Hematopoietic multipotent progenitor cell treated with erythropoietin and hydrocortisone succinate and interleukin-3 and kit ligand, for 4 days (in vitro differentiated cells): ENCODE measurements at regions not wholly inside any gene's neighbourhood (a gene's known extent, or its start where the extent isn't known, plus 50 kb on each side); places are given as distances from the start of the nearest gene placed in this dataset.

Experiments
- DNase-seq: peaks from one replicate; pipeline ENCODE4 v3.0.0-alpha.2; 2015

- no peak for DNase-seq
Observed at GRCh38 chr9:118215549-118215948, 511.3 kb downstream of the TLR4 start.

GRCh38 chr9:118222375-118222774 lies 518.2 kb downstream of the TLR4 start:
- DNase-seq, result no peak

DNA sequence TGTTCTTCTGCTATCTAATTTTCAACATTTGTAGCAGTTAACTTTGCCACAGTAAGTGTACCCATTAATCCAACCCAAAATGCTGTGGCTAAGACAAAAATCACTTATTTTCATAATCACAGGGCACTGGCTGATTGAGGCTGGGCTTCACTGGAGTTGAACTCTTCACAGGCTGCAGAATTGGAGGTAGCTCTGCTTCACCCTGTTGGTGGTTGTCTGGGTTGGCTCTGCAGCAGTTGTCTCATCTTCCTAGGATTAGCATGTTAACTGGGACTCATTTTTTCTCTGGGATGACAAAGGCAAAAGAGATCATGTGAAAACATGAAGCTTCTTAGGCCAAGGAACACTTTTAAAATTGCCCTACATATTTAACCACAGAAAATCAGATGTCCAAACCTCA lies 518.9 kb downstream of the TLR4 start:
- DNase-seq, result no peak

GRCh38 chr9:118230329-118230728 lies 526.1 kb downstream of the TLR4 start:
- DNase-seq, result peak; percentile 17

GRCh38 chr9:118236625-118237024 lies 532.4 kb downstream of the TLR4 start:
- no peak for DNase-seq

DNA sequence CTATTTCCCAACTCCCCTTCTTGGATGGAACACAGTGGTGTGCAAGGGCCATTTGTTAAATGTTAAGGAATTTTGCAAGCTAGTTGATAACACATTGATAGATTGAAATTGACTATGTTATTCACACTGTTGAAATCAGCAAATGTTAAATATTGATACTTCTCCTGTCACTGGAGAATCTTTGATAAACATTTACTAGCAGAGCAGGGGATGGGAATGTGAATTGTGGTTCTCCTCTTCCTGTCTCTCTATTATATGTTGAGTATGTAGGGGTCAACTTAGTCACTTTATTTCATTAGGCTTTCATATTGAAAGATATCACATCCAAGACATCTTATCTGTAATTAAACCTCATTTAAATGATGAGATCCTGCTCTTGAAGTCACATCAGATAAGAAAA lies 533.9 kb downstream of the TLR4 start:
- no peak for DNase-seq

GRCh38 chr9:118252027-118252426 lies 547.8 kb downstream of the TLR4 start:
- no peak for DNase-seq

DNA sequence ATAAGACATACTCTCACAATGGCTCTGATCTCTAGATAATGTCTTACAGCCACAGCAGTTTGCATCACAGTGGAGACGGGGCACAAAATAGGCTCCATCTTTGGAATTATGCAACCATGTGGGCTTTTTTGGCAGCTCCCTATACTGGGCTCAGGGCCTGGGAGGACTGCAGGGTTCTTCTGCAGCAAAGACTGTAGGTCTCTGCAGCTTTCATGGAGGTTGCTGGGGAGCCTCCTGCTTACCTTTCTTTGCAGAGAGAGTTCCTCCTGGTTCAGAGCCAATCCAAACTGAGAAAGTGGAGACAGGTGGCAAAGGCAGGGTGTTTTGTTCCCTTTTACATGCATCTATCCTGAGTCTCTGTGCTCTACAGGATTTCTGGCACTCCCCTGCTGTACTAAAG lies 558.0 kb downstream of the TLR4 start:
- no peak for DNase-seq

- no peak for DNase-seq
Observed at GRCh38 chr9:118263949-118264348, 559.7 kb downstream of the TLR4 start.

DNA sequence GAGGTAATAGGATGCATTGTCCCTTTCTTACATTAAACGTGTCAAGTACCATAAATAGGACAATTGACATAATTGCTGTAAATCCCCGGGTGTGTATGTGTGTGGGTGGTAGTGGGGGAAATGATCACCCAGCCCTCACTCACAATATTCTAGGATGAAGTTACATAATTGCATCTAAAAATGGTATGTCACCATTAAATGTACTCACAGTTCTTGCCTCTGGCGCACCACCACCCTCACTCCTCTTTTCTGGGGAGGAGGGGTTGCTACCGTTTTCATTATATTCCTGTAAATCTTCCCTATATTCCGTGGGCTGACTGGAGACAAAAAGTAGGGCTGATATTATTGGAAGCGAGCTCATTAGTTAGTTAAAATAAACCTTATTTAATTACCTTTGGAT lies 563.8 kb downstream of the TLR4 start:
- DNase-seq, result no peak

DNA sequence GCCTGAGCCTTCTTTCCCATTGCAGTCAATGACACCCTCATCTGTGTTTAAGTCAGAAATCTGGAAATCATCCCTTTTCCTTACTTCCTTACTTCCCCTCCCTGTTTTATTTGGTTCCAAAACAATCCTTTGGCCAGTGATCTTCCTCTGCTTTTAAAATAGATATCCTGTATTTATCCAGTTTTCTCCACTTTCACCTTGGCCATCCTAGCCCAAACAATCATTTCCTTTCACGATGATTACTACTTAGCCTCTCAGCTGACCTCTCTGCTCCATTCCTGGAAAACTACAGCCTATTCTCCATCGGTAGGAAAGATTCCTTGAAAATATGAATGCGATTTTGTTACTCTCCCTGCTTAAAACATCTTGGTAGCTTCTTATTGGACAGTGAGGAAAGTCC lies 565.4 kb downstream of the TLR4 start:
- no peak for DNase-seq

DNA sequence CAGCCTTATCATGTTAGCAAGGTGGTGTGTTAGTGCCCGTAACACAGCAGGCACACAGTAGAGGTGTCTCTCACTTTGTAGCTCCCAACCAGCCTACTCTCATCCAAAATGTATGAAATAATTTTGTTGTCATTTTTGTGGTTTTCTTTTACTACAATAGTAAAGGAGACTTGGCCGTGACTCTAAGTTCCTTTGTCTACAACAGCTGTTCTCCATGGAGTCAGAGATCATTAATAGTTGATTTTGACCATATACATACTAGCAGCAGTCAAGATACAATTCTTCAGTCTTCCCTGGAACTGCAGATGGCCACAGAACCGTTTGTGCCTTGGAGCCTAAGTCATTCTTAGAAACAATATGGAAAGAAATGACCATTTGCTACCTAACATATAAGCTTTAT lies 567.1 kb downstream of the TLR4 start:
- DNase-seq, result no peak

- no peak for DNase-seq
Observed at GRCh38 chr9:118271936-118272335, 567.7 kb downstream of the TLR4 start.

DNA sequence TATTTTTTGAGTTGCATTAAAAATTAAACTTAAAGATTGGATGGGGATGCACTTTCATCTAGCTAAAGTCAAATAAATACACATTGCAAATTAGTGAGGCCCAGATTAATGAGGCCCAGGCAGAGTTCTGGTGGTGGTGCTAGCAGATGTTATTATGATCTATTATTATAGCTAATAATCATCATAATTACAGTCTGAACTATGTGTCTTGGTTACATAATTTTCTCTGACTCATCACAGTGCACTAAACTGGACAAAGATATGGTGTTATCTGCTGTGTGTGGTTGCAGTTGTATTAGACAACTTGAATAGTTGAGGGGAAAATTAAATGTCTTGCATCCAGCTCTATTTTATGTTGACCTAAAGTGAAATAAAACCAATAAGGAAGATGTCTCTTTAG lies 568.8 kb downstream of the TLR4 start:
- DNase-seq, result no peak

DNA sequence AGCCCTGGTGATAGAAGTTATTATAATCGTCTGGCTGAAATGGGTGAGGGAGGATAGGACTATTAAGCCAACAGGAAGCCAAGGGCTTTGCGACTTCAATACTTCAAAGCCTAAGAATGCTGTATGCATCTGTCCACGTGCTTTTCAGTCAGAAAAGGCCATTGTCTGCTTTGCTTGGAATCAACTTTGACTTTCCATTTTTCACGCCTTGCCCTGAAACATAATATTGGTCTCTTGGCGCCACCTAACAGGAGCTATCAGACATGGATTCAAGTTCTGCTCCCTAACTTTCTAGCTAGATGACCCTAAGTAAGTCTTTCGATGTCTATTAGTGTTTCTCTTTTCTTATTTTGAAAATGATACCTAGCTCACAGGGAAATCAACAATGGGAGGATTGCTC lies 572.6 kb downstream of the TLR4 start:
- no peak for DNase-seq

DNA sequence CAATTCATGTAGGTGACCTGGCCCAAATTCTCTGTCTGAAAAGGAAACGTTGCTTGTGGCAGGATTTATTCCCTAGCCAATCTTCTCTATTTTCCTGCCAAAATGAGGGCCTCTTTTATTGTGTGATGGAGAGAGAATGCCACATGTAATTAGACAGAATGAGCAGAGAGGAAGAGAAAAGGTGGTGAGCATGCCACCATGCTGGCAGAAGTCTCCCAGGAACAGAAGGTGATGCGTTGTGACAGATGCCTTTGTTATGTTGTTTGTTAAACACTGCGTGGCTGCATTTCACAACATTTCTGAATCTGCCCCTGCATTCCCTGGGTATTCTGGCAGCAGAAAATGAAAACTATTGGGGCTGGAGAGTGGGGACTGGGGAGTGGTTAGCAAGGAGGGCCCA lies 577.6 kb downstream of the TLR4 start:
- no peak for DNase-seq

GRCh38 chr9:118283488-118283887 lies 579.3 kb downstream of the TLR4 start:
- DNase-seq, result no peak

DNA sequence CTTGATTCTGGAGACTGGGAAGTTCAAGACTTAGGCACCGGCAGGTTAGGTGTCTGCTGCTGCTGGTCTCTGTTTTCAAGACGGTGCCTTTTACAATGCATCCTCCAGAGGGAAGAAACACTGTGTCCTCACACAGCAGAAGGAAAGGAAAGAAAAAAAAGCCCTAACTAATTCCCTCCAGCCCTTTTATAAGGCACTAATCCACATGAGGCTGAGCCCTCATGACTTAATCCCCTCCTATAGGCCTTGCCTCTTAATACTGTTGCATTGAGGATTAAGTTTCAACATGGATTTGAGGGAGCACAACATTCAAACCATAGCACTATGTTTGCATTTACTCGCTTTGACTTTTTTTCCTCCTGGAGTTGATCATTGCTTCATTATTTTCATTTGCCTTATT lies 585.9 kb downstream of the TLR4 start:
- no peak for DNase-seq

DNA sequence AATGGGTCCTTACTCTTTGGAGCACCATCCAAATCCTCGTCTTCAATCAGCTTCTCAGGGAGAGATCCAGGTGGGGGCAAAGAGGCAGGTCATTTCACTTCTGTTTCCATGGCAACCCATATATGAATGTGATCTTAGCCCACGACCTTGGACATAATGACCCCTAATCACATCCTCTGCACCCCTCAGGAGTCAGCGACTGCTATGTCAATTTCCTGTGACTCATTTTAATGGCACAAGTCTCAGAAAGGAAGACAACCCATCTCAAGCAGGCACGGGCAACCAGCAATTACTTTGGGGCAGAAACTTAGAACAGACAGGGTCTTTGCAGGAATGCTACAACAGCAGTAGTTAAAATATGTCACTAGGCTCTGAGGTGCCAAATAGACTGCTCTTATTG lies 591.2 kb downstream of the TLR4 start:
- no peak for DNase-seq

DNA sequence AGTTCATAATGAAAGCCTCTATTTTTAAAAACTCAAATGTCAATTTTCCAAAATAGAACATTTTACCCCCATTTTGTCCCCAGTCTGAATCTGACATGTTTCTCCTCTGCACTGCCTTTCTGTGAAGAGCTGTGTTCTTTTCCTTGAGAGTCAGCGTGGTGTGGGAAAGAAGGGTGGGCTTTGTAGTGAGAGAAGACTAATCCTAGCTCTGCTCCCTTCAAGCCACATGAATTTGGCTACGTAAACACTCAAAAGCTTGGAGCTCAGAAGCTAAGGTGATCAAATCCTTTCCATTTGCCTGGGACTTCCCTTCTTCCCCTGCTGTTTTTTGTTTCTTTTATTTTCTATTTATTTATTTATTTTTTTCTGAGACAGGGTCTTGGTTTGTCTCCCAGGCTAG lies 598.5 kb downstream of the TLR4 start:
- no peak for DNase-seq

DNA sequence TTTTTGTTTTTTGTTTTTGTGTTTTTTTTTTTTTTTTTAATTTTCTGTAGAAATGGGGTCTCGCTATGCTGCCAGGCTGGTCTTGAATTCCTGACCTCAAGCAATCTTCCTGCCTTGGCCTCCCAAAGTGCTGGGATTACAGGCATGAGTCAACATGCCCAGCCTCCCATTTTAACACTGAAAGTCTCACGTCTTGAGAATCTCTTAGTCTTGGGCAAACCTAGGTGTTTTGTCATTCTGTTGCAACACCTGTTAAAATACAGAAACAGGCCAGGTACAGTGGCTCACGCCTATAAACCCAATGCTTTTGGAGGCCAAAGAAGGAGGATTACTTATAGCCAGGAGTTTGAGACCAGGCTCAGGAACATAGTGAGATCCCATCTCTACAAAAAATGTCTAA lies 599.0 kb downstream of the TLR4 start:
- no peak for DNase-seq

- DNase-seq, result no peak
Observed at GRCh38 chr9:118305331-118305730, 601.1 kb downstream of the TLR4 start.

DNA sequence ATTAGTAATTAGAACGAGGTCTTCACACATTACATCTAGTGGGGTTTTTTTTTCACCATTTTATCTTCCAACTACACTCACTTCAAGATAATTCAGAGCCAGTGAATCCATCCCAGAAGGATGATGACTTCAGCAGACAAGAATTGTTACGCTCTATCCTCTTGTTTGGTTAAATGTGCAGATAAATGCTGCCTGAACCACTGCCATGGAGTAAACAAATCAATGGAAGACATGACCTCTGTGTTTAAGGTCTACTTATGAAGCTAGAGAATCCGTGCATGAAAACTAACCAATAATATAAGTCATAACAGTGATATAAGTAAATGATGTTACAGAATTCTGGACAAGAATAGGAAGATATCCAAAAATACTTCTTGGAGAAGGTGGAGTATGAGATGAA lies 602.6 kb downstream of the TLR4 start:
- no peak for DNase-seq

DNA sequence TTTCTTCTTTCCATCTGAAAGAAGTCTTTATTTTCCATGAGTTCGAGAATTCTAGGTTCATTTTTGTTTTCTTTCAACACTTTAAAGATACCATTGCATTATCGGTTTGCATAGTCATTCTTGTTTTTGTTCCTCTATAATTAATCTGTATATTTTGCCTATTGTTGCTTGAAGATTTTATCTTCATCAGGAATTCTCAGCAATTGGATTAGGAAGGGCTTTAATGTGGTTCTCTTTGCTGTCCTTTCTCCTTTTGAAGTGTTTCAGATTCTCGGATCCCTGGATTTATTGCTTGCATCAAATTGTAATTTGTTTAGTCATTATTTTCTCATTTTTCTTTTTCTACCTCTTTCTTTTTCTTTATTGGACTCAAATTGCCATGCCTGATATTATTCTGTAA lies 609.8 kb downstream of the TLR4 start:
- DNase-seq, result no peak

- DNase-seq, result no peak
Observed at GRCh38 chr9:118316831-118317343, 612.7 kb downstream of the TLR4 start.
